Uterus (tissue), 3 donors: ENCODE measurements at regions not wholly inside any gene's neighbourhood (a gene's known extent, or its start where the extent isn't known, plus 50 kb on each side); places are given as distances from the start of the nearest gene placed in this dataset.
"Not testable (repeated sequence)": the region's sequence is repeated elsewhere in the genome, so short reads cannot be mapped to it uniquely, and the experiment has no call there.

ENCODE experiments used
- DNase-seq, 2 donors: peaks; one replicate each; pipeline ENCODE4 v3.0.0-alpha.2; 2019 to 2020
- H3K27ac ChIP-seq, 2 donors: fragments of 200-600 bp; sonication (generic); 1 replicate in 1 of 2; 2 replicates in 1 of 2; pipeline ENCODE4 v1.5.1; 2016 to 2018
- H3K27me3 ChIP-seq, 2 donors: fragments of 200-600 bp; sonication (generic); one replicate each; pipeline ENCODE4 v1.5.1; 2018 to 2019; ENCODE audit warnings: control low read depth in 1 of 2
- H3K36me3 ChIP-seq, 2 donors: fragments of 200-600 bp; sonication (generic); one replicate each; pipeline ENCODE4 v1.5.1; 2019; ENCODE audit warnings: control low read depth in 1 of 2
- H3K4me1 ChIP-seq, 2 donors: fragments of 200-600 bp; sonication (generic); one replicate each; pipeline ENCODE4 v1.5.1; 2018 to 2019; ENCODE audit warnings: control low read depth in 1 of 2
- H3K4me3 ChIP-seq, 2 donors: fragments of 200-600 bp; sonication (generic); 1 replicate in 1 of 2; 2 replicates in 1 of 2; pipeline ENCODE4 v1.5.1; 2018 to 2019; ENCODE audit warnings: mild to moderate bottlenecking in 1 of 2
- H3K9me3 ChIP-seq, 2 donors: fragments of 200-600 bp; sonication (generic); one replicate each; pipeline ENCODE4 v1.5.1; 2019; ENCODE audit warnings: control low read depth in 1 of 2
- CTCF ChIP-seq, 4 experiments: fragments of 200-600 bp in 2 of 4; fragments of 450-650 bp in 2 of 4; sonication (generic) in 2 of 4; IDR thresholded peaks; one replicate each; pipeline ENCODE4 v1.5.1; 2016 to 2019; ENCODE audit warnings: antibody characterized with exemption in 4 of 4, mild to moderate bottlenecking in 2 of 4, moderate library complexity in 1 of 4
- POLR2A ChIP-seq, 2 donors: fragments of 450-650 bp; IDR thresholded peaks; one replicate each; pipeline ENCODE4 v1.6.1; 2016; ENCODE audit warnings: antibody characterized with exemption in 2 of 2, mild to moderate bottlenecking in 1 of 2, moderate library complexity in 1 of 2
- intact Hi-C: fragments of 100-400 bp; cut with DNase I; formaldehyde crosslinking; loops from one replicate; pipeline ENCODE4 v1.15.1; 2023; ENCODE audit warnings: low total_unique reads
- donor health status: DM: yes; HTN: yes; CAD: no.

DNA sequence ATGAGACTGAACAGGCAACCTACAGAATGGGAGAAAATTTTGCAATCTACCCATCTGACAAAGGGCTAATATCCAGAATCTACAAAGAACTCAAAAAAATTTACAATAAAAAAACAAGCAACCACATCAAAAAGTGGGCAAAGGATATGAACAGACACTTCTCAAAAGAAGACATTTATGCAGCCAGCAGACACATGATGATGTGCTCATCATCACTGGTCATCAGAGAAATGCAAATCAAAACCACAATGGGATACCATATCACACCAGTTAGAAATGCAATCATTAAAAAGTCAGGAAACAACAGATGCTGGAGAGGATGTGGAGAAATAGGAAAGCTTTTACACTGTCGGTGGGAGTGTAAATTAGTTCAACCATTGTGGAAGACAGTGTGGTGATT lies 51.7 kb upstream of the PAXBP1 start:
- H3K27me3 ChIP-seq, H3K4me1 ChIP-seq, H3K4me3 ChIP-seq, intact Hi-C loops, H3K36me3 ChIP-seq, H3K27ac ChIP-seq, H3K9me3 ChIP-seq, DNase-seq: not testable (repeated sequence)

- TF ChIP-seq CTCF (IDR thresholded peaks at IDR 0.05) (no peak), POLR2A (IDR thresholded peaks at IDR 0.05) (no peak)
- DNase-seq, result no peak
- Histone ChIP-seq H3K36me3 (no peaks in the 10 kb centered on the region), H3K9me3 (no peaks in the 10 kb centered on the region), H3K4me3 (no peak overlapping the region), H3K4me1 (no peaks in the 10 kb centered on the region), H3K27ac (no peak overlapping the region), H3K27me3 (no peaks in the 10 kb centered on the region)
- intact Hi-C loops, result no loop called here
Observed at GRCh38 chr21:32824950-32825349, 53.4 kb upstream of the PAXBP1 start.

GRCh38 chr21:32826329-32827167 lies 55.0 kb upstream of the PAXBP1 start:
- H3K4me1 ChIP-seq, result no peaks in the 10 kb centered on the region
- DNase-seq, result peak in 1 of 2 donors; percentile 31
- H3K27ac ChIP-seq, result no peak overlapping the region
- TF ChIP-seq CTCF (IDR thresholded peaks at IDR 0.05) (peak; percentile 35 to 54 (median 40)), POLR2A (IDR thresholded peaks at IDR 0.05) (no peak)
- intact Hi-C loops, result no loop called here
- H3K36me3 ChIP-seq, result no peaks in the 10 kb centered on the region
- no peak overlapping the region for H3K4me3 ChIP-seq
- no peaks in the 10 kb centered on the region for H3K9me3 ChIP-seq
- no peaks in the 10 kb centered on the region for H3K27me3 ChIP-seq

DNA sequence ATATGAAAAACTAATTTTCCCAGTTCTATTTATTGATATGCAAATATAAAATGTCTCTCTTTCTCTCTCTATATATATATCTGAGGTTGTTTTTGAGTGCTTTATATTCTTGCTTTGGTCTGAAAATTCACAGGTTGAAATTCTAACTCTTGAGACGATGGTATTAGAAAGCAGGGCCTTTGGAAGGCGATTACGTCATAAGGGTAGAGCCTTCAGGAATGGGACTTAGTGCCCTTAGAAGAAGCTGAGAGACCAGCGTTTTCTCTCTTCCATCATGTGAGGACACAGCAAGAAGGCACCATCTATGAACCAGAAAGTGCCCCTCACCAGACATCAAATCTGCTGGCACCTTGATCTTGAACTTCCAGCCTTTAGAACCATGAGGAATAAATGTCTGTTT lies 57.4 kb upstream of the PAXBP1 start:
- no peaks in the 10 kb centered on the region for H3K9me3 ChIP-seq
- H3K4me1 ChIP-seq, result no peaks in the 10 kb centered on the region
- no peak for TF ChIP-seq CTCF (IDR thresholded peaks at IDR 0.05)
- TF ChIP-seq POLR2A (IDR thresholded peaks at IDR 0.05), result no peak
- no peaks in the 10 kb centered on the region for H3K36me3 ChIP-seq
- no peak overlapping the region for H3K27ac ChIP-seq
- H3K4me3 ChIP-seq, result no peak overlapping the region
- no peak for DNase-seq
- intact Hi-C loops, result no loop called here
- H3K27me3 ChIP-seq, result no peaks in the 10 kb centered on the region

DNA sequence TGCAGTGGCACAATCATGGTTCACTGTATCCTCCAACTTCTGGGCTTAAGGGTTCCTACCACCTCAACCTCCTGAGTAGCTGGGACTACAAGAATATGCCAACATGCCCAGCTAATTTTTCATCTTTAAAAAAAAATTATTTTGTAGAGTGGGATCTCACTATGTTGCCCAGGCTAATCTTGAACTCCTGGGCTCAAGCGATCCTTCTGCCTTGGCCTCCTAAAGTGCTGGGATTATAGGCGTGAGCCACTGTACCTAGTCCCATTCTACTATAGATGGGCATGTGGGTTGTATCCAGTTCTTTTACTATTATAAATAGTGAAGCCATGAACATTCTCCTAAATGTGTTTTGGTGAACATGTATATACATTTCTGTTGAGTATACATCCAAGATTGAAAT lies 57.9 kb upstream of the PAXBP1 start:
- Histone ChIP-seq H3K4me3 (no peak overlapping the region), H3K36me3 (no peaks in the 10 kb centered on the region), H3K9me3 (no peaks in the 10 kb centered on the region), H3K27ac (no peak overlapping the region), H3K4me1 (no peaks in the 10 kb centered on the region), H3K27me3 (no peaks in the 10 kb centered on the region)
- TF ChIP-seq CTCF (IDR thresholded peaks at IDR 0.05), result no peak
- TF ChIP-seq POLR2A (IDR thresholded peaks at IDR 0.05), result no peak
- no peak for DNase-seq
- intact Hi-C loops, result no loop called here

DNA sequence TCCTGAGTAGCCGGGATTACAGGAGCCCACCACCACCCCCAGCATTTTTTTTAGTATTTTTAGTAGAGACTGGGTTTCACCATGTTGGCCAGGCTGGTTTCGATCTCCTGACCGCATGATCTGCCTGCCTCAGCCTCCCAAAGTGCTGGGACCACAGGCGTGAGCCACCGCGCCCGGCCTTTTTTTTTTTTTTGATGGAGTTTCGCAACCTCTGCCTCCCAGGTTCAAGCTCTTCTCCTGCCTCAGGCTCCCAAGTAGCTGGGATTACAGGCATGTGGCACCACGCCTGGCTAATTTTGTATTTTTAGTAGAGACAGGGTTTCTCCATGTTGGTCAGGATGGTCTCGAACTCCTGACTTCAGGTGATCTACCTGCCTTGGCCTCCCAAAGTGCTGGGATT lies 60.2 kb upstream of the PAXBP1 start:
- intact Hi-C loops, H3K27me3 ChIP-seq, H3K4me3 ChIP-seq, H3K9me3 ChIP-seq, H3K27ac ChIP-seq, DNase-seq, H3K36me3 ChIP-seq, H3K4me1 ChIP-seq: not testable (repeated sequence)
